ENCODE measurements at regions not wholly inside any gene's neighbourhood (a gene's known extent, or its start where the extent isn't known, plus 50 kb on each side); places are given as distances from the start of the nearest gene placed in this dataset.

DNA sequence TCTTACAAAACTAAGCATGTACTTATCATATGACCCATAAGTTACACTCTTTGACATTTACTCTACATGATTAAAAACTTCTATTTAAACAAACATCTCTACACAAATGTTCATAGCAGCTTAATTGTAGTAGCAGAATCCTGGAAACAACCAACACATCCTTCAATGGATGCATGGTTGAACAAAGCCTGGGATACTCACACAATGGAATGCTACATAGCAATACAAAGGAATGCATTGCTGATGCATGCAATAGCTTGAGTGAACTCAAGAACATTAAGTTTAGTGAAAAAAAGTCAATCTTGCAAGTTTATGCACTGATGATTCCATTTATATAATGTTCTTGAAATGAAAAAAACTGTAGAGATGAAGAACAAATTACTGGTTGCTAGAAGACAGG is 686.9 kb downstream of the LRRIQ3 start:
- no peak for TF ChIP-seq SMC3 (IDR thresholded peaks at IDR 0.05)
- TF ChIP-seq, protein P1, sequence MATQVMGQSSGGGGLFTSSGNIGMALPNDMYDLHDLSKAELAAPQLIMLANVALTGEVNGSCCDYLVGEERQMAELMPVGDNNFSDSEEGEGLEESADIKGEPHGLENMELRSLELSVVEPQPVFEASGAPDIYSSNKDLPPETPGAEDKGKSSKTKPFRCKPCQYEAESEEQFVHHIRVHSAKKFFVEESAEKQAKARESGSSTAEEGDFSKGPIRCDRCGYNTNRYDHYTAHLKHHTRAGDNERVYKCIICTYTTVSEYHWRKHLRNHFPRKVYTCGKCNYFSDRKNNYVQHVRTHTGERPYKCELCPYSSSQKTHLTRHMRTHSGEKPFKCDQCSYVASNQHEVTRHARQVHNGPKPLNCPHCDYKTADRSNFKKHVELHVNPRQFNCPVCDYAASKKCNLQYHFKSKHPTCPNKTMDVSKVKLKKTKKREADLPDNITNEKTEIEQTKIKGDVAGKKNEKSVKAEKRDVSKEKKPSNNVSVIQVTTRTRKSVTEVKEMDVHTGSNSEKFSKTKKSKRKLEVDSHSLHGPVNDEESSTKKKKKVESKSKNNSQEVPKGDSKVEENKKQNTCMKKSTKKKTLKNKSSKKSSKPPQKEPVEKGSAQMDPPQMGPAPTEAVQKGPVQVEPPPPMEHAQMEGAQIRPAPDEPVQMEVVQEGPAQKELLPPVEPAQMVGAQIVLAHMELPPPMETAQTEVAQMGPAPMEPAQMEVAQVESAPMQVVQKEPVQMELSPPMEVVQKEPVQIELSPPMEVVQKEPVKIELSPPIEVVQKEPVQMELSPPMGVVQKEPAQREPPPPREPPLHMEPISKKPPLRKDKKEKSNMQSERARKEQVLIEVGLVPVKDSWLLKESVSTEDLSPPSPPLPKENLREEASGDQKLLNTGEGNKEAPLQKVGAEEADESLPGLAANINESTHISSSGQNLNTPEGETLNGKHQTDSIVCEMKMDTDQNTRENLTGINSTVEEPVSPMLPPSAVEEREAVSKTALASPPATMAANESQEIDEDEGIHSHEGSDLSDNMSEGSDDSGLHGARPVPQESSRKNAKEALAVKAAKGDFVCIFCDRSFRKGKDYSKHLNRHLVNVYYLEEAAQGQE (IDR thresholded peaks at IDR 0.05): no peak
- TF ChIP-seq POLR2A (IDR thresholded peaks at IDR 0.05; ENCODE audit: low read length): no peak
- TF ChIP-seq, protein P2, sequence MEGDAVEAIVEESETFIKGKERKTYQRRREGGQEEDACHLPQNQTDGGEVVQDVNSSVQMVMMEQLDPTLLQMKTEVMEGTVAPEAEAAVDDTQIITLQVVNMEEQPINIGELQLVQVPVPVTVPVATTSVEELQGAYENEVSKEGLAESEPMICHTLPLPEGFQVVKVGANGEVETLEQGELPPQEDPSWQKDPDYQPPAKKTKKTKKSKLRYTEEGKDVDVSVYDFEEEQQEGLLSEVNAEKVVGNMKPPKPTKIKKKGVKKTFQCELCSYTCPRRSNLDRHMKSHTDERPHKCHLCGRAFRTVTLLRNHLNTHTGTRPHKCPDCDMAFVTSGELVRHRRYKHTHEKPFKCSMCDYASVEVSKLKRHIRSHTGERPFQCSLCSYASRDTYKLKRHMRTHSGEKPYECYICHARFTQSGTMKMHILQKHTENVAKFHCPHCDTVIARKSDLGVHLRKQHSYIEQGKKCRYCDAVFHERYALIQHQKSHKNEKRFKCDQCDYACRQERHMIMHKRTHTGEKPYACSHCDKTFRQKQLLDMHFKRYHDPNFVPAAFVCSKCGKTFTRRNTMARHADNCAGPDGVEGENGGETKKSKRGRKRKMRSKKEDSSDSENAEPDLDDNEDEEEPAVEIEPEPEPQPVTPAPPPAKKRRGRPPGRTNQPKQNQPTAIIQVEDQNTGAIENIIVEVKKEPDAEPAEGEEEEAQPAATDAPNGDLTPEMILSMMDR (IDR thresholded peaks at IDR 0.05): no peak
- TF ChIP-seq, protein P3, sequence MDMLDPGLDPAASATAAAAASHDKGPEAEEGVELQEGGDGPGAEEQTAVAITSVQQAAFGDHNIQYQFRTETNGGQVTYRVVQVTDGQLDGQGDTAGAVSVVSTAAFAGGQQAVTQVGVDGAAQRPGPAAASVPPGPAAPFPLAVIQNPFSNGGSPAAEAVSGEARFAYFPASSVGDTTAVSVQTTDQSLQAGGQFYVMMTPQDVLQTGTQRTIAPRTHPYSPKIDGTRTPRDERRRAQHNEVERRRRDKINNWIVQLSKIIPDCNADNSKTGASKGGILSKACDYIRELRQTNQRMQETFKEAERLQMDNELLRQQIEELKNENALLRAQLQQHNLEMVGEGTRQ (IDR thresholded peaks at IDR 0.05): no peak
- TF ChIP-seq EHMT2 (IDR thresholded peaks at IDR 0.05; ENCODE audit: low read depth): no peak
- TF ChIP-seq, protein P4, sequence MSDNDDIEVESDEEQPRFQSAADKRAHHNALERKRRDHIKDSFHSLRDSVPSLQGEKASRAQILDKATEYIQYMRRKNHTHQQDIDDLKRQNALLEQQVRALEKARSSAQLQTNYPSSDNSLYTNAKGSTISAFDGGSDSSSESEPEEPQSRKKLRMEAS (IDR thresholded peaks at IDR 0.05): no peak
- no peak for TF ChIP-seq JUN (IDR thresholded peaks at IDR 0.05)
- no peak for TF ChIP-seq KDM5A (IDR thresholded peaks at IDR 0.05)
- no peak for TF ChIP-seq MYC (IDR thresholded peaks at IDR 0.05; ENCODE audit: borderline replicate concordance, low read length)
